ENCODE measurements at regions not wholly inside any gene's neighbourhood (a gene's known extent, or its start where the extent isn't known, plus 50 kb on each side); places are given as distances from the start of the nearest gene placed in this dataset.

- DNase-seq (ENCODE audit: extremely low read depth, low read depth), result no peak
- TF ChIP-seq, protein P1, sequence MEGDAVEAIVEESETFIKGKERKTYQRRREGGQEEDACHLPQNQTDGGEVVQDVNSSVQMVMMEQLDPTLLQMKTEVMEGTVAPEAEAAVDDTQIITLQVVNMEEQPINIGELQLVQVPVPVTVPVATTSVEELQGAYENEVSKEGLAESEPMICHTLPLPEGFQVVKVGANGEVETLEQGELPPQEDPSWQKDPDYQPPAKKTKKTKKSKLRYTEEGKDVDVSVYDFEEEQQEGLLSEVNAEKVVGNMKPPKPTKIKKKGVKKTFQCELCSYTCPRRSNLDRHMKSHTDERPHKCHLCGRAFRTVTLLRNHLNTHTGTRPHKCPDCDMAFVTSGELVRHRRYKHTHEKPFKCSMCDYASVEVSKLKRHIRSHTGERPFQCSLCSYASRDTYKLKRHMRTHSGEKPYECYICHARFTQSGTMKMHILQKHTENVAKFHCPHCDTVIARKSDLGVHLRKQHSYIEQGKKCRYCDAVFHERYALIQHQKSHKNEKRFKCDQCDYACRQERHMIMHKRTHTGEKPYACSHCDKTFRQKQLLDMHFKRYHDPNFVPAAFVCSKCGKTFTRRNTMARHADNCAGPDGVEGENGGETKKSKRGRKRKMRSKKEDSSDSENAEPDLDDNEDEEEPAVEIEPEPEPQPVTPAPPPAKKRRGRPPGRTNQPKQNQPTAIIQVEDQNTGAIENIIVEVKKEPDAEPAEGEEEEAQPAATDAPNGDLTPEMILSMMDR (IDR thresholded peaks at IDR 0.05; ENCODE audit: low read depth, low read length), result no peak
Observed at GRCh38 chr4:31307029-31307428, 586.9 kb downstream of the PCDH7 start.

- TF ChIP-seq, protein P1 (IDR thresholded peaks at IDR 0.05; ENCODE audit: low read depth, low read length), result no peak
- no peak for DNase-seq (ENCODE audit: extremely low read depth, low read depth)
Observed at GRCh38 chr4:31324814-31325213, 604.6 kb downstream of the PCDH7 start.

- TF ChIP-seq, protein P1 (IDR thresholded peaks at IDR 0.05; ENCODE audit: low read depth, low read length), result no peak
- DNase-seq (ENCODE audit: extremely low read depth, low read depth), result no peak
Observed at GRCh38 chr4:31325300-31325699, 605.1 kb downstream of the PCDH7 start.

GRCh38 chr4:31327031-31327430, 606.9 kb downstream of the PCDH7 start:
- TF ChIP-seq, protein P1 (IDR thresholded peaks at IDR 0.05; ENCODE audit: low read depth, low read length), result no peak
- DNase-seq (ENCODE audit: extremely low read depth, low read depth), result no peak

- TF ChIP-seq, protein P1 (IDR thresholded peaks at IDR 0.05; ENCODE audit: low read depth, low read length), result no peak
- DNase-seq (ENCODE audit: extremely low read depth, low read depth), result no peak
Observed at GRCh38 chr4:31328932-31329331, 608.8 kb downstream of the PCDH7 start.

DNA sequence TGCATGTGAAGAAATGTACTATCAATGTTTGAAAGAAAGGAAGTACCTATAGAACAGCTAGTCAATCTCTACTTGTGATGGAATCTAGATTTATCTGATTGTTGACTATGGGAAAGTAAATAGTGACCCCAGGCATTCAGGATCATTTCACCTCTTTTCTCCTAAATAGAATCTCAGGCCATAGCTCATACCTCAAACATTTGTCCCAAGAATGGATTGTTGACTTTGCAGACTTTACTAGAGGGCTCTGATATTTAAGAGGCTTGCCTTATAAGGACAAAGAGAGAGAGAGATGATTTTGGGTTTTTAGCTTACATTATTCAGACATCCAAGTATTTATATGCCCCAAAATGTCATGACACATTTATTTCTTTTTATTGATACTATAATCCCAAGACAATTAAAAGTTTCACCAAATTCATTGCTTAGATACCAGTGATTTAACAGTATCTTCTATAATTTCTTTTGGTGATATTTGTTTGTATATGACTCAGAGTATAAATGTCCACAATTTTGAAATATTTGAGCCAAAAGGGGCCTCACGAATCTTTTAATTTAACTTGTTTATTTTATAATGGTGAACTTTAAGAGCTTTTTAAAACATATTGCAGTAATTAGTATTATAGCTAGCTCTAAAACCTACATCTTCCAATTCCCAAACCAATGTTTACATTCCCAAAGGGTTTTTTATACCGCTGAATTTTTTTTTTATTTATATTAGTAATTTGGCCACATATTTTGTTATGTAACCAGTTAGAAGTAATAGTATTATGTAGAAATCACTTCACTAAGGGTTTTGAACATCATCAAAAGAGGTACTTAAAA, 614.1 kb downstream of the PCDH7 start:
- TF ChIP-seq, protein P1 (IDR thresholded peaks at IDR 0.05; ENCODE audit: low read depth, low read length), result no peak
- peak; percentile 18 for DNase-seq (ENCODE audit: extremely low read depth, low read depth)

- TF ChIP-seq, protein P1 (IDR thresholded peaks at IDR 0.05; ENCODE audit: low read depth, low read length), result no peak
Observed at GRCh38 chr4:31338000-31338399, 617.8 kb downstream of the PCDH7 start.

More at GRCh38 chr4:31338000-31338399, 617.8 kb downstream of the PCDH7 start:
- no peak for DNase-seq (ENCODE audit: extremely low read depth, low read depth)
